CD4-positive, alpha-beta T cell (primary cell): ENCODE measurements at regions not wholly inside any gene's neighbourhood (a gene's known extent, or its start where the extent isn't known, plus 50 kb on each side); places are given as distances from the start of the nearest gene placed in this dataset.

Experiments used
- ATAC-seq: fragments of 200-7000 bp; cut with Tn5 transposase; one replicate; pipeline ENCODE4 v1.10.0; 2022; ENCODE audit warnings: mild to moderate bottlenecking; ENCODE audit not compliant: poor library complexity
- CTCF ChIA-PET: fragments of 350-600 bp; sonication (Branson Sonifier 250); formaldehyde crosslinking; loops from one replicate; lab custom pipeline; 2021; ENCODE audit warnings: antibody characterized with exemption, inconsistent platforms; lab: Charles Lee
- POLR2A ChIA-PET: fragments of 350-600 bp; sonication (Branson Sonifier 250); formaldehyde crosslinking; loops from one replicate; lab custom pipeline; 2021; ENCODE audit warnings: antibody characterized with exemption, inconsistent platforms; lab: Charles Lee
- DNase-seq, 14 experiments: peaks; one replicate each; pipeline ENCODE4 v3.0.0-alpha.2; 2013 to 2020; ENCODE audit warnings: mixed read lengths in 2 of 14
- H3K27ac ChIP-seq, 2 donors: one replicate each; pipeline versions ENCODE4 v1.5.1 to v1.7.0; 2013; ENCODE audit warnings: low read length in 2 of 2, low read depth in 1 of 2, mild to moderate bottlenecking in 1 of 2
- H3K27me3 ChIP-seq, 2 experiments: 1 replicate in 1 of 2; 2 replicates in 1 of 2; pipeline versions ENCODE4 v1.6.1 to v1.7.0; 2013; ENCODE audit warnings: low read length in 2 of 2, control low read depth in 1 of 2, mild to moderate bottlenecking in 1 of 2, moderate library complexity in 1 of 2; ENCODE audit not compliant: insufficient read depth in 2 of 2, control insufficient read depth in 1 of 2
- H3K36me3 ChIP-seq: one replicate; pipeline ENCODE4 v1.6.1; 2013; ENCODE audit warnings: low read length, control low read depth; ENCODE audit not compliant: insufficient read depth
- H3K4me1 ChIP-seq: one replicate; pipeline ENCODE4 v1.6.1; 2013; ENCODE audit warnings: low read length, control low read depth; ENCODE audit not compliant: insufficient read depth
- H3K4me3 ChIP-seq: one replicate; pipeline ENCODE4 v1.5.1; 2013; ENCODE audit warnings: mild to moderate bottlenecking, low read length, moderate library complexity
- H3K9me3 ChIP-seq, 2 experiments: 1 replicate in 1 of 2; 2 replicates in 1 of 2; pipeline versions ENCODE4 v1.6.1 to v1.7.0; 2013; ENCODE audit warnings: low read length in 2 of 2, mild to moderate bottlenecking in 2 of 2, control low read depth in 1 of 2, moderate library complexity in 1 of 2; ENCODE audit not compliant: control insufficient read depth in 1 of 2, insufficient read depth in 1 of 2
- H3K27ac Mint-ChIP-seq: one replicate; pipeline ENCODE4 v1.8.0; 2020; ENCODE audit warnings: mixed read lengths
- H3K27me3 Mint-ChIP-seq: one replicate; pipeline ENCODE4 v1.8.0; 2021; ENCODE audit warnings: mixed read lengths
- H3K36me3 Mint-ChIP-seq: one replicate; pipeline ENCODE4 v1.8.0; 2021; ENCODE audit warnings: low read depth, mixed read lengths
- H3K4me1 Mint-ChIP-seq: one replicate; pipeline ENCODE4 v1.8.0; 2021; ENCODE audit warnings: low read depth, mixed read lengths
- H3K4me3 Mint-ChIP-seq: one replicate; pipeline ENCODE4 v1.8.0; 2020; ENCODE audit warnings: mild to moderate bottlenecking, mixed read lengths
- H3K9me3 Mint-ChIP-seq: one replicate; pipeline ENCODE4 v1.8.0; 2020; ENCODE audit warnings: mixed read lengths
- intact Hi-C, 2 experiments: fragments of 100-400 bp; cut with DNase I in 1 of 2; cut with micrococcal nuclease in 1 of 2; formaldehyde crosslinking; loops; one replicate each; pipeline versions ENCODE4 v1.15.1 to v1.9.0; 2023 to 2025; cut with DNase I, micrococcal nuclease
- TF ChIP-seq, protein P1 (sequence below): fragments of 200-600 bp; IDR thresholded peaks from one replicate; pipeline ENCODE4 v1.8.0; 2022; ENCODE audit warnings: antibody characterized with exemption, mild to moderate bottlenecking

- intact Hi-C loops = no loop called here
- no peak for ATAC-seq
Measured at GRCh38 chr5:167626341-167627123, 664.9 kb upstream of the WWC1 start.

GRCh38 chr5:167629634-167630033 lies 661.8 kb upstream of the WWC1 start:
- no peak overlapping the region for H3K27ac ChIP-seq
- ATAC-seq (no peak), DNase-seq (no peak)
- intact Hi-C loops = no loop called here
- no peaks in the 10 kb centered on the region for H3K36me3 ChIP-seq
- no peaks in the 10 kb centered on the region for H3K9me3 ChIP-seq
- no peaks in the 10 kb centered on the region for H3K36me3 Mint-ChIP-seq
- peaks cover 4% of the 10 kb centered on the region for H3K9me3 Mint-ChIP-seq
- no peak overlapping the region for H3K27ac Mint-ChIP-seq
- no peak overlapping the region for H3K4me3 ChIP-seq
- no peaks in the 10 kb centered on the region for H3K27me3 ChIP-seq
- ChIA-PET CTCF (no interaction called here), POLR2A (no interaction called here)
- H3K27me3 Mint-ChIP-seq = no peaks in the 10 kb centered on the region
- no peaks in the 10 kb centered on the region for H3K4me1 ChIP-seq
- TF ChIP-seq, protein P1, sequence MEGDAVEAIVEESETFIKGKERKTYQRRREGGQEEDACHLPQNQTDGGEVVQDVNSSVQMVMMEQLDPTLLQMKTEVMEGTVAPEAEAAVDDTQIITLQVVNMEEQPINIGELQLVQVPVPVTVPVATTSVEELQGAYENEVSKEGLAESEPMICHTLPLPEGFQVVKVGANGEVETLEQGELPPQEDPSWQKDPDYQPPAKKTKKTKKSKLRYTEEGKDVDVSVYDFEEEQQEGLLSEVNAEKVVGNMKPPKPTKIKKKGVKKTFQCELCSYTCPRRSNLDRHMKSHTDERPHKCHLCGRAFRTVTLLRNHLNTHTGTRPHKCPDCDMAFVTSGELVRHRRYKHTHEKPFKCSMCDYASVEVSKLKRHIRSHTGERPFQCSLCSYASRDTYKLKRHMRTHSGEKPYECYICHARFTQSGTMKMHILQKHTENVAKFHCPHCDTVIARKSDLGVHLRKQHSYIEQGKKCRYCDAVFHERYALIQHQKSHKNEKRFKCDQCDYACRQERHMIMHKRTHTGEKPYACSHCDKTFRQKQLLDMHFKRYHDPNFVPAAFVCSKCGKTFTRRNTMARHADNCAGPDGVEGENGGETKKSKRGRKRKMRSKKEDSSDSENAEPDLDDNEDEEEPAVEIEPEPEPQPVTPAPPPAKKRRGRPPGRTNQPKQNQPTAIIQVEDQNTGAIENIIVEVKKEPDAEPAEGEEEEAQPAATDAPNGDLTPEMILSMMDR = no peak
- no peak overlapping the region for H3K4me3 Mint-ChIP-seq
- no peaks in the 10 kb centered on the region for H3K4me1 Mint-ChIP-seq

More at GRCh38 chr5:167626341-167627123, 664.9 kb upstream of the WWC1 start:
- Histone ChIP-seq H3K27ac (no peak overlapping the region), H3K36me3 (no peaks in the 10 kb centered on the region), H3K4me1 (no peaks in the 10 kb centered on the region), H3K9me3 (no peaks in the 10 kb centered on the region), H3K27me3 (no peaks in the 10 kb centered on the region), H3K4me3 (no peak overlapping the region)
- TF ChIP-seq, protein P1 = no peak
- Mint-ChIP-seq H3K36me3 (no peaks in the 10 kb centered on the region), H3K4me1 (no peaks in the 10 kb centered on the region), H3K27me3 (no peaks in the 10 kb centered on the region), H3K27ac (no peak overlapping the region), H3K9me3 (peaks cover 6% of the 10 kb centered on the region), H3K4me3 (no peak overlapping the region)
- no peak for DNase-seq
- ChIA-PET POLR2A (no interaction called here), CTCF (no interaction called here)

- H3K27ac Mint-ChIP-seq = no peak overlapping the region
- CTCF ChIA-PET = no interaction called here
- Histone ChIP-seq H3K4me1 (no peaks in the 10 kb centered on the region), H3K27ac (no peak overlapping the region), H3K9me3 (no peaks in the 10 kb centered on the region), H3K36me3 (no peaks in the 10 kb centered on the region), H3K4me3 (no peak overlapping the region), H3K27me3 (no peaks in the 10 kb centered on the region)
- TF ChIP-seq, protein P1 = no peak
- DNase-seq (no peak), ATAC-seq (no peak)
- no peak overlapping the region for H3K4me3 Mint-ChIP-seq
- peaks cover 2% of the 10 kb centered on the region for H3K9me3 Mint-ChIP-seq
- H3K4me1 Mint-ChIP-seq = no peaks in the 10 kb centered on the region
- H3K36me3 Mint-ChIP-seq = no peaks in the 10 kb centered on the region
- H3K27me3 Mint-ChIP-seq = no peaks in the 10 kb centered on the region
- POLR2A ChIA-PET = no interaction called here
- intact Hi-C loops = no loop called here
Measured at GRCh38 chr5:167631191-167631590, 660.3 kb upstream of the WWC1 start.
